OCI-LY7 (cell line): ENCODE measurements at regions not wholly inside any gene's neighbourhood (a gene's known extent, or its start where the extent isn't known, plus 50 kb on each side); places are given as distances from the start of the nearest gene placed in this dataset.

ENCODE experiments used
- BruUV-seq: library from RNA; stranded (reverse); fragments of 400-500 nt; replicated peaks from 2 replicates; lab custom pipeline; 2021; lab: Mats Ljungman, UMichigan
- CTCF ChIA-PET: fragments of 300-600 bp; sonication (Branson Sonifier 250); formaldehyde crosslinking; loops from one replicate; lab custom pipeline; 2022; ENCODE audit warnings: antibody characterized with exemption; ENCODE audit not compliant: unreplicated experiment; lab: Charles Lee
- POLR2A ChIA-PET: fragments of 300-600 bp; sonication (Branson Sonifier 250); formaldehyde crosslinking; loops from one replicate; lab custom pipeline; 2022; ENCODE audit warnings: antibody characterized with exemption; lab: Charles Lee
- DNase-seq: peaks from one replicate; pipeline ENCODE4 v3.0.0-alpha.2; 2015; ENCODE audit warnings: low spot score
- H2AFZ ChIP-seq: fragments of 200-600 bp; sonication (generic), shearing (Covaris generic); 2 replicates; pipeline ENCODE4 v1.6.1; 2014; ENCODE audit warnings: mild to moderate bottlenecking, antibody characterized with exemption, low read length, moderate library complexity
- H3K27ac ChIP-seq: fragments of 200-600 bp; sonication (generic); 2 replicates; pipeline ENCODE4 v1.5.1; 2014; ENCODE audit warnings: mixed run types, low read depth, mild to moderate bottlenecking, moderate library complexity, low read length, inconsistent platforms; ENCODE audit not compliant: poor library complexity, severe bottlenecking
- H3K36me3 ChIP-seq: fragments of 200-600 bp; sonication (generic); 2 replicates; pipeline ENCODE4 v1.6.1; 2014; ENCODE audit warnings: mild to moderate bottlenecking, antibody characterized with exemption, low read length, moderate library complexity, mixed read lengths; ENCODE audit not compliant: insufficient read depth
- H3K4me1 ChIP-seq: fragments of 200-600 bp; sonication (generic); 2 replicates; pipeline ENCODE4 v1.5.1; 2014; ENCODE audit warnings: mild to moderate bottlenecking, low read length; ENCODE audit not compliant: insufficient read depth, poor library complexity, severe bottlenecking
- H3K4me2 ChIP-seq: fragments of 200-600 bp; sonication (generic); 2 replicates; pipeline ENCODE4 v1.6.1; 2014; ENCODE audit warnings: mild to moderate bottlenecking, low read length
- H3K4me3 ChIP-seq: fragments of 200-600 bp; sonication (generic); 2 replicates; pipeline ENCODE4 v1.5.1; 2014; ENCODE audit warnings: mild to moderate bottlenecking, low read depth, low read length; ENCODE audit not compliant: poor library complexity, severe bottlenecking
- H3K79me2 ChIP-seq: fragments of 200-600 bp; sonication (generic); 2 replicates; pipeline ENCODE4 v1.6.1; 2016; ENCODE audit warnings: low read depth, mild to moderate bottlenecking, low read length, moderate library complexity, mixed read lengths; ENCODE audit not compliant: insufficient read depth
- H3K9me2 ChIP-seq: fragments of 200-600 bp; sonication (generic); 2 replicates; pipeline ENCODE4 v1.6.1; 2016; ENCODE audit warnings: mild to moderate bottlenecking, low read length, mixed read lengths; ENCODE audit not compliant: insufficient read depth
- H3K9me3 ChIP-seq: fragments of 200-600 bp; sonication (generic); 2 replicates; pipeline ENCODE4 v1.6.1; 2014; ENCODE audit warnings: mild to moderate bottlenecking, mixed run types, low read length, mixed read lengths
- H4K20me1 ChIP-seq: fragments of 200-600 bp; sonication (generic); 2 replicates; pipeline ENCODE4 v1.6.1; 2014; ENCODE audit warnings: mild to moderate bottlenecking, antibody characterized with exemption, low read length, moderate library complexity, mixed read lengths; ENCODE audit not compliant: insufficient read depth
- EZH2phosphoT487 ChIP-seq: fragments of 200-600 bp; sonication (generic); IDR thresholded peaks from 2 replicates; pipeline ENCODE4 v1.6.1; 2018; ENCODE audit warnings: low read depth, borderline replicate concordance, mild to moderate bottlenecking, mixed run types, antibody characterized with exemption, low read length, moderate library complexity, mixed read lengths
- intact Hi-C: fragments of 100-400 bp; cut with micrococcal nuclease; formaldehyde crosslinking; loops from one replicate; pipeline ENCODE4 v1.10.0; 2022; ENCODE audit not compliant: unreplicated experiment
- TF ChIP-seq, protein P1 (sequence below): fragments of 200-600 bp; sonication (generic); conservative IDR thresholded peaks from 2 replicates; pipeline ENCODE4 v1.5.1; 2014; ENCODE audit warnings: mild to moderate bottlenecking, antibody characterized with exemption, low read length, moderate library complexity, mixed read lengths

DNA sequence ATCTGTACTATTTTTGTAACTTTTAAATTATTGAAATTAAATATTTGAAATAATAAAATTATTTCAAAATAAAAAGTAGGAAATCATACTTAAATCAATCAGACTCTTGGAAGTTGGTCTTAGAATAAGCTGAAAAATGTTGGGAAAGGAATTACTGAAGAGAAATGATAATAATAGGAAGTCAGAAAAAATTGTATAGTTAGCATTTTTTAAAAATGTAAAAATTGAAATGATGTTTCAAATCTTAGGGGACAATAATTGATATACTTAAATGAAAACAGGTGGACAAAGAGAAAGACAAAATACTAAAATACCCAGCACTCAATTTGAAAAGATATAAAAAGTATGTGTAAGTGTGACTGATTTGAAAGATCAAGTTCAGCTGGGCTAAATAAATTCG lies 186.1 kb downstream of the BMP2 start:
- ChIA-PET CTCF (no interaction called here), POLR2A (no interaction called here)
- no peak for TF ChIP-seq EZH2phosphoT487
- TF ChIP-seq, protein P1, sequence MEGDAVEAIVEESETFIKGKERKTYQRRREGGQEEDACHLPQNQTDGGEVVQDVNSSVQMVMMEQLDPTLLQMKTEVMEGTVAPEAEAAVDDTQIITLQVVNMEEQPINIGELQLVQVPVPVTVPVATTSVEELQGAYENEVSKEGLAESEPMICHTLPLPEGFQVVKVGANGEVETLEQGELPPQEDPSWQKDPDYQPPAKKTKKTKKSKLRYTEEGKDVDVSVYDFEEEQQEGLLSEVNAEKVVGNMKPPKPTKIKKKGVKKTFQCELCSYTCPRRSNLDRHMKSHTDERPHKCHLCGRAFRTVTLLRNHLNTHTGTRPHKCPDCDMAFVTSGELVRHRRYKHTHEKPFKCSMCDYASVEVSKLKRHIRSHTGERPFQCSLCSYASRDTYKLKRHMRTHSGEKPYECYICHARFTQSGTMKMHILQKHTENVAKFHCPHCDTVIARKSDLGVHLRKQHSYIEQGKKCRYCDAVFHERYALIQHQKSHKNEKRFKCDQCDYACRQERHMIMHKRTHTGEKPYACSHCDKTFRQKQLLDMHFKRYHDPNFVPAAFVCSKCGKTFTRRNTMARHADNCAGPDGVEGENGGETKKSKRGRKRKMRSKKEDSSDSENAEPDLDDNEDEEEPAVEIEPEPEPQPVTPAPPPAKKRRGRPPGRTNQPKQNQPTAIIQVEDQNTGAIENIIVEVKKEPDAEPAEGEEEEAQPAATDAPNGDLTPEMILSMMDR: no peak
- intact Hi-C loops: no loop called here
- Histone ChIP-seq H3K79me2 (no peaks in the 10 kb centered on the region), H2AFZ (no peak overlapping the region), H3K36me3 (no peaks in the 10 kb centered on the region), H4K20me1 (no peaks in the 10 kb centered on the region), H3K4me1 (no peaks in the 10 kb centered on the region), H3K27ac (no peak overlapping the region), H3K4me2 (no peak overlapping the region), H3K4me3 (no peak overlapping the region), H3K9me2 (no peaks in the 10 kb centered on the region), H3K9me3 (no peaks in the 10 kb centered on the region)
- no TSS peak for BruUV-seq
- DNase-seq: no peak

DNA sequence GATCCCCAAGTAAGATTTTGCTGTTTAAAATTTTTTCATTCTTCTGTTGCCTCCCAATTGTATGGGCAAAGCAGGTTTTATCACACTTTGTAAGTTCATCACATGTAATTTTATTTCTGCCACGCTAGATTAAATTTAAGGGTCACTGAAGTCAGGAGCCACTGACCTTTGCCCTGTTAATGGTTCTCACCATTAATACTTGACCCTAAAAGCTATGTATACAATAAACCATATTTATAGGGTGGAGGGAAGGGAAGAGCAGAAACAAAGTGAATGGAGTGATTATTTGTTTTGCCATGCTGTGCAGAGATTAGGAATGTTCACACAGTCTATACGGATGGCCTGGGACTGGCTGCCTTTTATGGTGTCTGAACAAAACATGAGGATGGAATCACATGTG lies 186.7 kb downstream of the BMP2 start:
- intact Hi-C loops: no loop called here
- POLR2A ChIA-PET: no interaction called here

DNA sequence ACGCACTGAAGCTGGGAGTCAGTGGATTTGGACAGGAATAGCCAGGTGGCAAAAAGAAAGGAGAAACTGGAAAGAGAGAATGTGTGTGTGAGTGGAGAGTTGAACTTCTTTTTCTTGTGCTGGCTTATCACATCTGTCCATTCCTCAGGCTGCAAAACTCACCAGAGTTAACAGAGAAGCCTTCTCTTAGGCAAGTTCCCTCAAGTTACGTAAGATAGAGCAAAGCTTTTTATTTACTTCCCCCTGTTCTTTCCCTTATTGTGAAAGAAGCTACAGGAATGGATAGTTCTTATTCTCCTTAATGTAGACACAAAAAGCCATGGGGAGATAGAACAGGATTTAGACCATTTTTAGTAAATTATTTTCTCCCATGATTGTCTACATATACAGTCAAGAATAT lies 188.6 kb downstream of the BMP2 start:
- Histone ChIP-seq H3K9me2 (no peaks in the 10 kb centered on the region), H4K20me1 (no peaks in the 10 kb centered on the region), H2AFZ (no peak overlapping the region), H3K4me2 (no peak overlapping the region), H3K27ac (no peak overlapping the region), H3K4me1 (no peaks in the 10 kb centered on the region), H3K36me3 (no peaks in the 10 kb centered on the region), H3K79me2 (no peaks in the 10 kb centered on the region), H3K9me3 (no peaks in the 10 kb centered on the region), H3K4me3 (no peak overlapping the region)
- ChIA-PET POLR2A (no interaction called here), CTCF (no interaction called here)
- DNase-seq: no peak
- BruUV-seq: no TSS peak
- TF ChIP-seq EZH2phosphoT487: no peak
- TF ChIP-seq, protein P1: no peak
- intact Hi-C loops: no loop called here

More for the DNA sequence above, 186.7 kb downstream of the BMP2 start:
- TF ChIP-seq EZH2phosphoT487: no peak
- no peak overlapping the region for H3K4me3 ChIP-seq
- no peaks in the 10 kb centered on the region for H3K79me2 ChIP-seq
- no peak overlapping the region for H2AFZ ChIP-seq
- no TSS peak for BruUV-seq
- H3K9me2 ChIP-seq: no peaks in the 10 kb centered on the region
- no peaks in the 10 kb centered on the region for H3K4me1 ChIP-seq
- CTCF ChIA-PET: no interaction called here
- no peak overlapping the region for H3K27ac ChIP-seq
- H3K9me3 ChIP-seq: no peaks in the 10 kb centered on the region
- no peak for DNase-seq
- H4K20me1 ChIP-seq: no peaks in the 10 kb centered on the region
- no peak overlapping the region for H3K4me2 ChIP-seq
- H3K36me3 ChIP-seq: no peaks in the 10 kb centered on the region
